ENCODE measurements at regions not wholly inside any gene's neighbourhood (a gene's known extent, or its start where the extent isn't known, plus 50 kb on each side); places are given as distances from the start of the nearest gene placed in this dataset.

- Histone ChIP-seq H3K9ac (ENCODE audit: low read length) (no peak overlapping the region), H3K27me3 (ENCODE audit: insufficient read depth, low read length) (no peaks in the 10 kb centered on the region), H3K79me2 (ENCODE audit: insufficient read depth, low read length) (no peaks in the 10 kb centered on the region)
These were observed 753.7 kb upstream of the SGCG start for GRCh38 chr13:22427066-22427465.

GRCh38 chr13:22427783-22428182 lies 753.0 kb upstream of the SGCG start:
- H3K4me1 ChIP-seq (ENCODE audit: insufficient read depth, low read length, severe bottlenecking) = no peaks in the 10 kb centered on the region
- H3K9me2 ChIP-seq (ENCODE audit: low read depth, low read length) = no peaks in the 10 kb centered on the region
- no peaks in the 10 kb centered on the region for H3K9me3 ChIP-seq (ENCODE audit: low read length)
- H2AFZ ChIP-seq (ENCODE audit: low read length) = no peak overlapping the region
- H4K20me1 ChIP-seq (ENCODE audit: insufficient read depth, low read length) = no peaks in the 10 kb centered on the region
- no peaks in the 10 kb centered on the region for H3F3A ChIP-seq (ENCODE audit: insufficient read depth, low read length)
- H3K9ac ChIP-seq (ENCODE audit: low read length) = no peak overlapping the region
- H3K4me3 ChIP-seq (ENCODE audit: low read depth, low read length, poor library complexity, severe bottlenecking) = no peak overlapping the region
- no peak overlapping the region for H3K4me2 ChIP-seq (ENCODE audit: low read length)
- H3K27me3 ChIP-seq (ENCODE audit: insufficient read depth, low read length) = no peaks in the 10 kb centered on the region
- H3K79me2 ChIP-seq (ENCODE audit: insufficient read depth, low read length) = no peaks in the 10 kb centered on the region
- H3K27ac ChIP-seq (ENCODE audit: low read depth, low read length, poor library complexity, severe bottlenecking) = no peak overlapping the region
- H3K36me3 ChIP-seq (ENCODE audit: insufficient read depth, low read length) = no peaks in the 10 kb centered on the region
- TF ChIP-seq, protein P1, sequence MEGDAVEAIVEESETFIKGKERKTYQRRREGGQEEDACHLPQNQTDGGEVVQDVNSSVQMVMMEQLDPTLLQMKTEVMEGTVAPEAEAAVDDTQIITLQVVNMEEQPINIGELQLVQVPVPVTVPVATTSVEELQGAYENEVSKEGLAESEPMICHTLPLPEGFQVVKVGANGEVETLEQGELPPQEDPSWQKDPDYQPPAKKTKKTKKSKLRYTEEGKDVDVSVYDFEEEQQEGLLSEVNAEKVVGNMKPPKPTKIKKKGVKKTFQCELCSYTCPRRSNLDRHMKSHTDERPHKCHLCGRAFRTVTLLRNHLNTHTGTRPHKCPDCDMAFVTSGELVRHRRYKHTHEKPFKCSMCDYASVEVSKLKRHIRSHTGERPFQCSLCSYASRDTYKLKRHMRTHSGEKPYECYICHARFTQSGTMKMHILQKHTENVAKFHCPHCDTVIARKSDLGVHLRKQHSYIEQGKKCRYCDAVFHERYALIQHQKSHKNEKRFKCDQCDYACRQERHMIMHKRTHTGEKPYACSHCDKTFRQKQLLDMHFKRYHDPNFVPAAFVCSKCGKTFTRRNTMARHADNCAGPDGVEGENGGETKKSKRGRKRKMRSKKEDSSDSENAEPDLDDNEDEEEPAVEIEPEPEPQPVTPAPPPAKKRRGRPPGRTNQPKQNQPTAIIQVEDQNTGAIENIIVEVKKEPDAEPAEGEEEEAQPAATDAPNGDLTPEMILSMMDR (IDR thresholded peaks at IDR 0.05; ENCODE audit: low read length) = no peak
- no peak for TF ChIP-seq EZH2 (IDR thresholded peaks at IDR 0.05; ENCODE audit: borderline replicate concordance, low read length)

More at GRCh38 chr13:22427066-22427465, 753.7 kb upstream of the SGCG start:
- Histone ChIP-seq H4K20me1 (ENCODE audit: insufficient read depth, low read length) (no peaks in the 10 kb centered on the region), H3K36me3 (ENCODE audit: insufficient read depth, low read length) (no peaks in the 10 kb centered on the region), H3K9me3 (ENCODE audit: low read length) (no peaks in the 10 kb centered on the region), H3F3A (ENCODE audit: insufficient read depth, low read length) (no peaks in the 10 kb centered on the region), H3K4me3 (ENCODE audit: low read depth, low read length, poor library complexity, severe bottlenecking) (no peak overlapping the region), H2AFZ (ENCODE audit: low read length) (no peak overlapping the region), H3K27ac (ENCODE audit: low read depth, low read length, poor library complexity, severe bottlenecking) (no peak overlapping the region), H3K4me2 (ENCODE audit: low read length) (no peak overlapping the region), H3K9me2 (ENCODE audit: low read depth, low read length) (no peaks in the 10 kb centered on the region), H3K4me1 (ENCODE audit: insufficient read depth, low read length, severe bottlenecking) (no peaks in the 10 kb centered on the region)
- TF ChIP-seq EZH2 (IDR thresholded peaks at IDR 0.05; ENCODE audit: borderline replicate concordance, low read length) = no peak
- TF ChIP-seq, protein P1 (IDR thresholded peaks at IDR 0.05; ENCODE audit: low read length) = no peak

DNA sequence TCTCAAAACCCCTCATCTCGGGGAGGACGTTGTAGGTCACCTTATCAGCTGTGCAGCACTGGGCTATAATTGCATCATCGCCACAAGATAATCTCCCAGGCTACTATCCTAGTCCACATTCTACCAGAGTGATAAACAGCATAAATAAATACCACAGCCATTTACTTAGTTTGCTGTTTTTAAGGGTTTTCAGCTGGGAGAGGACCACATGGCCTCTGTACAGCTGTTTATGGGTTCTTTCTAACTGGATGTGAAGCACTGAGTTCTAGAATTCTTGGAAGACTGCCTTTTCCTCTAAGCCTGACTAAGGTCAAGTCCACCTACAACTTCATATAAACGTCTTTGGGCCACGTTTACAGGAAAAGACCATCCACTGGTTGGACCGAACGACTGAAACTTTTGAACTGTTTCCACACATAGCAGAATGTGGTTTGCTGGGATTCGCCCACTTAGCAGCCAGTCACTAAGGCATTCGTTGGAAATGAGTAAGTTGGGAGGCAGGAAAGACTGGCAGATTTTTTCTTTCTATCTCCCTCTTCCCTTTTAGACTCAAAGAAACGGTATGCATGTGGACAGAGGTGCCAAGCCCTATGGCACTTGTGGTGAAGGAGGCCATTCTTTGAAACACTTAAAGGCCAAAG lies 752.5 kb upstream of the SGCG start:
- no peak for TF ChIP-seq EZH2 (IDR thresholded peaks at IDR 0.05; ENCODE audit: borderline replicate concordance, low read length)
- TF ChIP-seq, protein P1 (IDR thresholded peaks at IDR 0.05; ENCODE audit: low read length) = no peak
- no peak overlapping the region for H3K27ac ChIP-seq (ENCODE audit: low read depth, low read length, poor library complexity, severe bottlenecking)

More for the DNA sequence above, 752.5 kb upstream of the SGCG start:
- Histone ChIP-seq H3K36me3 (ENCODE audit: insufficient read depth, low read length) (no peaks in the 10 kb centered on the region), H3K4me2 (ENCODE audit: low read length) (no peak overlapping the region), H3K9me2 (ENCODE audit: low read depth, low read length) (no peaks in the 10 kb centered on the region), H3F3A (ENCODE audit: insufficient read depth, low read length) (no peaks in the 10 kb centered on the region), H3K4me3 (ENCODE audit: low read depth, low read length, poor library complexity, severe bottlenecking) (no peak overlapping the region), H3K79me2 (ENCODE audit: insufficient read depth, low read length) (no peaks in the 10 kb centered on the region), H2AFZ (ENCODE audit: low read length) (no peak overlapping the region), H3K9ac (ENCODE audit: low read length) (no peak overlapping the region), H4K20me1 (ENCODE audit: insufficient read depth, low read length) (no peaks in the 10 kb centered on the region), H3K9me3 (ENCODE audit: low read length) (no peaks in the 10 kb centered on the region), H3K4me1 (ENCODE audit: insufficient read depth, low read length, severe bottlenecking) (no peaks in the 10 kb centered on the region), H3K27me3 (ENCODE audit: insufficient read depth, low read length) (no peaks in the 10 kb centered on the region)
